BE2C (cell line): ENCODE measurements at regions not wholly inside any gene's neighbourhood (a gene's known extent, or its start where the extent isn't known, plus 50 kb on each side); places are given as distances from the start of the nearest gene placed in this dataset.

Source experiments
- DNase-seq: peaks from one replicate; pipeline ENCODE4 v3.0.0-alpha.2; 2020
- H3K27me3 ChIP-seq: fragments of 250-450 bp; sonication (Bioruptor Pico); 2 replicates; pipeline ENCODE4 v1.5.1; 2020; ENCODE audit warnings: mild to moderate bottlenecking
- H3K36me3 ChIP-seq: fragments of 250-450 bp; sonication (Bioruptor Pico); 2 replicates; pipeline ENCODE4 v1.5.1; 2020; ENCODE audit warnings: mild to moderate bottlenecking
- H3K4me1 ChIP-seq: fragments of 250-450 bp; sonication (Bioruptor Pico); 2 replicates; pipeline ENCODE4 v1.5.1; 2020
- H3K4me3 ChIP-seq: 2 replicates; pipeline ENCODE4 v1.5.1; 2011; ENCODE audit warnings: low read depth, low read length
- H3K9me3 ChIP-seq: fragments of 250-450 bp; sonication (Bioruptor Pico); 2 replicates; pipeline ENCODE4 v1.5.1; 2020
- CTCF ChIP-seq: IDR thresholded peaks from 2 replicates; pipeline ENCODE4 v1.5.1; 2012; ENCODE audit warnings: mild to moderate bottlenecking, low read depth, low read length

DNA sequence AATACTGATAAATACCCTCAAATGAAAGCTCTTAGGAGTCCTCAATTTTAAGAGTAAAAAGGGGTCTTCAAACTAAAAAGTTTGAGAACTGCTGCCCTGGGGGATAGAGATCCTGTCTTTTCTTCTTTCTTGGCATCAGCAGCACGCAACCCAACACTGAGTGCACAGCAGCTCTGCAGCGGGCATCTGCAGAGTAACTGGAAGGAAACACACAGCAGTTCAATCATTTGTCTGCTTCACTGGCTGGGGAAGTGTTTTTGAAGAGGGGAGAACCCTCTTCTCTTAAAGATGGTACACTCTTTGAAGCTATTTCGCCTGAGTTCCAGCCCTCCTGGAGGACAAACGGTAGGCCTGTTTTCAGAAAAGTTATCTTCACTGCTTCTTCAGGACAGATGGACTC lies 193.6 kb downstream of the FGFR2 start:
- Histone ChIP-seq H3K4me1 (no peaks in the 10 kb centered on the region), H3K9me3 (no peaks in the 10 kb centered on the region), H3K4me3 (no peak overlapping the region), H3K36me3 (no peaks in the 10 kb centered on the region), H3K27me3 (no peaks in the 10 kb centered on the region)
- no peak for TF ChIP-seq CTCF
- DNase-seq, result no peak

- TF ChIP-seq CTCF, result no peak
- Histone ChIP-seq H3K27me3 (no peaks in the 10 kb centered on the region), H3K9me3 (no peaks in the 10 kb centered on the region)
Measured at GRCh38 chr10:121405096-121405495, 193.1 kb downstream of the FGFR2 start.

GRCh38 chr10:121405549-121405948 lies 192.7 kb downstream of the FGFR2 start:
- H3K4me1 ChIP-seq, result no peaks in the 10 kb centered on the region
- no peak for TF ChIP-seq CTCF
- H3K36me3 ChIP-seq, result no peaks in the 10 kb centered on the region
- H3K27me3 ChIP-seq, result no peaks in the 10 kb centered on the region
- no peaks in the 10 kb centered on the region for H3K9me3 ChIP-seq
- no peak for DNase-seq
- H3K4me3 ChIP-seq, result no peak overlapping the region

More at GRCh38 chr10:121405096-121405495, 193.1 kb downstream of the FGFR2 start:
- no peak for DNase-seq
- Histone ChIP-seq H3K36me3 (no peaks in the 10 kb centered on the region), H3K4me1 (no peaks in the 10 kb centered on the region), H3K4me3 (no peak overlapping the region)

DNA sequence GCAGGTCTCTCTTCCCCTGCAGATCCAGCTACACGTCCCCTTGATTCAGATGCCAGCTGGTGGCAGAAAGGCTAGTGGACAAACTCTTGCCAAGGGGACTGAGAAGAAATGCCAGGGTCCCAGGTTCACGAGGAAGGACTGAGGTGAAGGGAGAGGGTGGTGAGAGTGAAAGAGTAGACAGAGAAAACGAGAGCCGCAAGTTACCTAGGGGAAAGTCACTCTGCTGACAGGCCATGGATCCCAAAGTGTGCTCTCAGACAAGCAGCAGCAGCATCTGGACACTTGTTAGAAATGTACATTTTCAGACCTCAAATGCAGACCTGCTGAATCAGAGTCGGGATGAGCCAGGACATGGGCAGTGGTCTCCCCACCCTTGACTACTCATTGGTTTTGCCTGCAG lies 192.3 kb downstream of the FGFR2 start:
- Histone ChIP-seq H3K27me3 (no peaks in the 10 kb centered on the region), H3K9me3 (no peaks in the 10 kb centered on the region), H3K4me3 (no peak overlapping the region), H3K36me3 (no peaks in the 10 kb centered on the region), H3K4me1 (no peaks in the 10 kb centered on the region)
- TF ChIP-seq CTCF, result no peak
- DNase-seq, result no peak

DNA sequence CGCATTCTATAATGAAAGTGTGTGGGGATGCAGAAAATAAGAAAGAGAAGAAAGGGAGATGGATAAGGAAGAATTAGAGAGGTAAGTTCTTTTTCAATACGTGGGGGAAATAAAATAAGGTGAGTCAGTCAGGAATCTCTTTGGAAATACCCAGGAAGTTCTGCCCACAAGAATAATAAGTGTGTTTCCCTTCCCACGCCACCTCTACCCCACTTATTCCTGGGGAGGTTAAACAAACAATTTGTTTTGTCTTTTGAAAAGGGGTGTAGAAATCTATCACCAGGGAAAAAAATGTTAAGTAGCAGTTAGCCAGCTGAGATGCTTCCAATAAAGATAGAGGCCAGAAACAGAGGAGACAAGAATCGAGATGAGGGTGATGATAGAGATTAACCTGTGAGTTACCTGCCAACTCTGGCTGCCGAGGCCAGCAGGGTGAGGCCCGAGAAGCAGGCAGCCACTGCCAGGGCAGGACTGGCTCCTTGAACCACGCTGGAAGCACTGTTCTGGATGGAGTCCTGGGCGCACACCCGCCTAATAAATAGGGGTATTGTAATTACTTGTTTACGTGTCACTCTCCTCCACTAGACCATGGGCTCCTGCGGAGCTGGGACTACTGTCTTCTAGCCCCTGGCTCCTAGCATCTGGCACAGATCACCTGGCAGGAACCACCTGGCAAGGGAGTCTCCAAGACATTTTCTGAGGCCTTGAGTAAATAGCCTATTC lies 191.3 kb downstream of the FGFR2 start:
- no peak for DNase-seq
- H3K36me3 ChIP-seq, result no peaks in the 10 kb centered on the region
- H3K4me3 ChIP-seq, result no peak overlapping the region
- TF ChIP-seq CTCF, result no peak
- H3K27me3 ChIP-seq, result no peaks in the 10 kb centered on the region
- H3K9me3 ChIP-seq, result no peaks in the 10 kb centered on the region
- no peaks in the 10 kb centered on the region for H3K4me1 ChIP-seq

DNA sequence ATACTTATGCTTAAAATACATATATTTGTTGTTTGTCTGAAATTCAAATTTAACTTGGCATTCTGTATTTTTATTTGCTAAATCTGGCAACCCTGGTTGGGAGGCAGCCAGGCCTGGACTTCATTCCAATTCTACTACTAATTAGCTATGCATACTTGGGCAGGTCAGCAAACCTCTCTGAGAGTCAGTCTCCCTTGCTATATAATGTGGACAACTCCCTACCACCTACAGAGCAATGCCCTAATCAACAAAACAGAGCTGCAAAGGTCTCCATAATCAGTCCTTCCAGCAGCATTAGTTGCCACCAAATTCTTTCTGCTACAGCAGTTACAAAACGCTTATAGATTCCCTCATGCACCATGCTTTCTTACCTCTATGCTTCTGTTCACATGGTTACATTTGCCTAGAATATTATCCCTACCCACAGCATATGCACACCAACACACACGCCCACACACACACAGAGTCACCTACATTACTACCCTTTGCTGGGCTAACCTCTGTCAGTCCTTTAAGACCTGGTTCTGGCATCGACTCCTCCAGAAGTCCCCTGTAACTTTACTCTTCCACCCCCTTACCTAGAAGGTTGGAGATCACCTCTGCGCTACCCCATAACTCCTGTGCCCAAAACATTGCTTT lies 188.7 kb downstream of the FGFR2 start:
- no peaks in the 10 kb centered on the region for H3K36me3 ChIP-seq

More for the DNA sequence above, 188.7 kb downstream of the FGFR2 start:
- H3K4me3 ChIP-seq, result no peak overlapping the region
- no peak for DNase-seq
- H3K4me1 ChIP-seq, result no peaks in the 10 kb centered on the region
- no peak for TF ChIP-seq CTCF
- H3K27me3 ChIP-seq, result no peaks in the 10 kb centered on the region
- no peaks in the 10 kb centered on the region for H3K9me3 ChIP-seq
